NCI-H345 (cell line): ENCODE measurements at regions not wholly inside any gene's neighbourhood (a gene's known extent, or its start where the extent isn't known, plus 50 kb on each side); places are given as distances from the start of the nearest gene placed in this dataset.

Source experiments
- DNase-seq: peaks from one replicate; lab custom pipeline; 2025; lab: John Stamatoyannopoulos, UW

- no peak for DNase-seq
Observed at GRCh38 chr13:44276061-44276460, 97.6 kb upstream of the SERP2 start.

GRCh38 chr13:44277459-44277858 is 96.2 kb upstream of the SERP2 start:
- DNase-seq: no peak

- no peak for DNase-seq
Observed at GRCh38 chr13:44278166-44278565, 95.5 kb upstream of the SERP2 start.

- DNase-seq: no peak
Observed at GRCh38 chr13:44280456-44280855, 93.2 kb upstream of the SERP2 start.

- DNase-seq: no peak
Observed at GRCh38 chr13:44281252-44282000, 92.2 kb upstream of the SERP2 start.

- DNase-seq: no peak
Observed at GRCh38 chr13:44283600-44283999, 90.0 kb upstream of the SERP2 start.

GRCh38 chr13:44287958-44288357 is 85.7 kb upstream of the SERP2 start:
- DNase-seq: no peak

- no peak for DNase-seq
Observed at GRCh38 chr13:44292545-44292944, 81.1 kb upstream of the SERP2 start.

- DNase-seq: no peak
Observed at GRCh38 chr13:44293374-44293773, 80.2 kb upstream of the SERP2 start.

GRCh38 chr13:44293908-44294735 is 79.5 kb upstream of the SERP2 start:
- no peak for DNase-seq

GRCh38 chr13:44294876-44295275 is 78.7 kb upstream of the SERP2 start:
- no peak for DNase-seq

GRCh38 chr13:44296856-44297255 is 76.8 kb upstream of the SERP2 start:
- DNase-seq: no peak

- no peak for DNase-seq
Observed at GRCh38 chr13:44298314-44298713, 75.3 kb upstream of the SERP2 start.

- DNase-seq: no peak
Observed at GRCh38 chr13:44299152-44299943, 74.3 kb upstream of the SERP2 start.

- no peak for DNase-seq
Observed at GRCh38 chr13:44300895-44301638, 72.6 kb upstream of the SERP2 start.

GRCh38 chr13:44301639-44302015 is 72.0 kb upstream of the SERP2 start:
- no peak for DNase-seq

GRCh38 chr13:44302233-44302632 is 71.4 kb upstream of the SERP2 start:
- no peak for DNase-seq

GRCh38 chr13:44302940-44303575 is 70.6 kb upstream of the SERP2 start:
- no peak for DNase-seq

GRCh38 chr13:44303681-44304432 is 69.8 kb upstream of the SERP2 start:
- no peak for DNase-seq

- no peak for DNase-seq
Observed at GRCh38 chr13:44304433-44304725, 69.2 kb upstream of the SERP2 start.

- no peak for DNase-seq
Observed at GRCh38 chr13:44305286-44305685, 68.3 kb upstream of the SERP2 start.
